ENCODE measurements at regions not wholly inside any gene's neighbourhood (a gene's known extent, or its start where the extent isn't known, plus 50 kb on each side); places are given as distances from the start of the nearest gene placed in this dataset.

GRCh38 chr6:164378330-164378729 is 931.1 kb downstream of the C6orf118 start:
- H3K9ac ChIP-seq (ENCODE audit: low read length), result no peak overlapping the region
- no peaks in the 10 kb centered on the region for H3K9me2 ChIP-seq (replicated peaks; ENCODE audit: insufficient read depth, low read length)
- no peak overlapping the region for H3K4me2 ChIP-seq (ENCODE audit: low read depth, low read length, poor library complexity, severe bottlenecking)
- H3K27ac ChIP-seq (ENCODE audit: low read depth, low read length), result no peak overlapping the region
- H3K9me3 ChIP-seq (ENCODE audit: insufficient read depth, low read length), result no peaks in the 10 kb centered on the region
- H3K27me3 ChIP-seq (ENCODE audit: low read length), result no peaks in the 10 kb centered on the region
- H2AFZ ChIP-seq (ENCODE audit: low read depth, low read length, severe bottlenecking), result no peak overlapping the region
- H3K79me2 ChIP-seq (ENCODE audit: insufficient read depth, low read length), result no peaks in the 10 kb centered on the region
- H3K4me3 ChIP-seq (ENCODE audit: insufficient read depth, low read length, poor library complexity, severe bottlenecking), result no peak overlapping the region
- no peaks in the 10 kb centered on the region for H3F3A ChIP-seq (ENCODE audit: insufficient read depth)
- no peak for TF ChIP-seq EZH2phosphoT487 (conservative IDR thresholded peaks at IDR 0.05; ENCODE audit: low read length)
- TF ChIP-seq, protein P1, sequence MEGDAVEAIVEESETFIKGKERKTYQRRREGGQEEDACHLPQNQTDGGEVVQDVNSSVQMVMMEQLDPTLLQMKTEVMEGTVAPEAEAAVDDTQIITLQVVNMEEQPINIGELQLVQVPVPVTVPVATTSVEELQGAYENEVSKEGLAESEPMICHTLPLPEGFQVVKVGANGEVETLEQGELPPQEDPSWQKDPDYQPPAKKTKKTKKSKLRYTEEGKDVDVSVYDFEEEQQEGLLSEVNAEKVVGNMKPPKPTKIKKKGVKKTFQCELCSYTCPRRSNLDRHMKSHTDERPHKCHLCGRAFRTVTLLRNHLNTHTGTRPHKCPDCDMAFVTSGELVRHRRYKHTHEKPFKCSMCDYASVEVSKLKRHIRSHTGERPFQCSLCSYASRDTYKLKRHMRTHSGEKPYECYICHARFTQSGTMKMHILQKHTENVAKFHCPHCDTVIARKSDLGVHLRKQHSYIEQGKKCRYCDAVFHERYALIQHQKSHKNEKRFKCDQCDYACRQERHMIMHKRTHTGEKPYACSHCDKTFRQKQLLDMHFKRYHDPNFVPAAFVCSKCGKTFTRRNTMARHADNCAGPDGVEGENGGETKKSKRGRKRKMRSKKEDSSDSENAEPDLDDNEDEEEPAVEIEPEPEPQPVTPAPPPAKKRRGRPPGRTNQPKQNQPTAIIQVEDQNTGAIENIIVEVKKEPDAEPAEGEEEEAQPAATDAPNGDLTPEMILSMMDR (IDR thresholded peaks at IDR 0.05; ENCODE audit: insufficient read depth, low read length, poor library complexity, severe bottlenecking), result no peak
- no peaks in the 10 kb centered on the region for H3K36me3 ChIP-seq (ENCODE audit: low read length)
- no peaks in the 10 kb centered on the region for H4K20me1 ChIP-seq (ENCODE audit: low read depth, low read length)

DNA sequence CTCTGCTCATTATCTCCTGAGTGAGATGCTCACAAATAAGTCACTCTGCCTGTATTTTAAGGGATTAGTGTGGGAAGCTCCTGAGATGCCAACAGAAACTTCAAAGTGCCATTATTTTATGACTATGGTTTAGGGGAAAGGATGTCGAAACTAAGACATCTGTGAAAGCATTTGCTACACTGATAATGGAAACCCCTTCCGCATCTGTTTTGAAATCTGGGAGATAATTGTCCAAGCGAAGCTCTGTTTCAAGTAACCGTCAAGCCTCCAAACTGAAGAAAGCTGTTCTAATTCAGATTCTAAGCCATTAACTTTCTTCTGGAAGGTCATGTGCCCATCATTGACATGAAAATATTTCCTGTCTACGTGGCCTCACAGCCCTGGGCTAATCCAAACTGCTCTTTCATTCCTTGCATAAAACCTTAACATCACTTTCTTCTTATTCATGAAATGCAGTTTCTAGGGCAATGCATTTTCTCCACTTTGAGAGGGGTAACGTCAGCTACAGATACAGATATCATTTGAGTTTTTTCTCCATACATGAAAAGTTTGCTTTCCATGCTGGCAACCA is 932.0 kb downstream of the C6orf118 start:
- no peak overlapping the region for H2AFZ ChIP-seq (ENCODE audit: low read depth, low read length, severe bottlenecking)
- no peaks in the 10 kb centered on the region for H3K9me2 ChIP-seq (replicated peaks; ENCODE audit: insufficient read depth, low read length)
- no peaks in the 10 kb centered on the region for H3K79me2 ChIP-seq (ENCODE audit: insufficient read depth, low read length)
- no peaks in the 10 kb centered on the region for H3K9me3 ChIP-seq (ENCODE audit: insufficient read depth, low read length)
- H4K20me1 ChIP-seq (ENCODE audit: low read depth, low read length), result no peaks in the 10 kb centered on the region
- H3K4me3 ChIP-seq (ENCODE audit: insufficient read depth, low read length, poor library complexity, severe bottlenecking), result no peak overlapping the region
- H3K36me3 ChIP-seq (ENCODE audit: low read length), result no peaks in the 10 kb centered on the region
- H3K9ac ChIP-seq (ENCODE audit: low read length), result no peak overlapping the region
- no peak overlapping the region for H3K4me2 ChIP-seq (ENCODE audit: low read depth, low read length, poor library complexity, severe bottlenecking)
- no peaks in the 10 kb centered on the region for H3F3A ChIP-seq (ENCODE audit: insufficient read depth)
- H3K27ac ChIP-seq (ENCODE audit: low read depth, low read length), result no peak overlapping the region
- TF ChIP-seq, protein P1 (IDR thresholded peaks at IDR 0.05; ENCODE audit: insufficient read depth, low read length, poor library complexity, severe bottlenecking), result no peak
- no peak for TF ChIP-seq EZH2phosphoT487 (conservative IDR thresholded peaks at IDR 0.05; ENCODE audit: low read length)
- no peaks in the 10 kb centered on the region for H3K27me3 ChIP-seq (ENCODE audit: low read length)

GRCh38 chr6:164370773-164371172 is 938.6 kb downstream of the C6orf118 start:
- Histone ChIP-seq H3K9me2 (replicated peaks; ENCODE audit: insufficient read depth, low read length) (no peaks in the 10 kb centered on the region), H3K9ac (ENCODE audit: low read length) (no peak overlapping the region), H2AFZ (ENCODE audit: low read depth, low read length, severe bottlenecking) (no peak overlapping the region), H3K36me3 (ENCODE audit: low read length) (no peaks in the 10 kb centered on the region), H3K27me3 (ENCODE audit: low read length) (no peaks in the 10 kb centered on the region), H3K9me3 (ENCODE audit: insufficient read depth, low read length) (no peaks in the 10 kb centered on the region), H3F3A (ENCODE audit: insufficient read depth) (no peaks in the 10 kb centered on the region), H3K4me3 (ENCODE audit: insufficient read depth, low read length, poor library complexity, severe bottlenecking) (no peak overlapping the region), H3K4me2 (ENCODE audit: low read depth, low read length, poor library complexity, severe bottlenecking) (no peak overlapping the region), H3K79me2 (ENCODE audit: insufficient read depth, low read length) (no peaks in the 10 kb centered on the region), H4K20me1 (ENCODE audit: low read depth, low read length) (no peaks in the 10 kb centered on the region), H3K27ac (ENCODE audit: low read depth, low read length) (no peak overlapping the region)
- TF ChIP-seq EZH2phosphoT487 (conservative IDR thresholded peaks at IDR 0.05; ENCODE audit: low read length), result no peak
- TF ChIP-seq, protein P1 (IDR thresholded peaks at IDR 0.05; ENCODE audit: insufficient read depth, low read length, poor library complexity, severe bottlenecking), result no peak
